IMR-90 (cell line): ENCODE measurements at regions not wholly inside any gene's neighbourhood (a gene's known extent, or its start where the extent isn't known, plus 50 kb on each side); places are given as distances from the start of the nearest gene placed in this dataset.

Experiments used
- ATAC-seq: fragments of 200-7000 bp; cut with Tn5 transposase; 2 replicates; pipeline ENCODE4 v1.9.1; 2020; ENCODE audit warnings: low read depth, mild to moderate bottlenecking, moderate library complexity
- BruUV-seq: library from RNA; stranded (reverse); fragments of 400-500 nt; replicated peaks from 2 replicates; lab custom pipeline; 2021; lab: Mats Ljungman, UMichigan
- CTCF ChIA-PET: fragments of 300-600 bp; formaldehyde crosslinking; extraction: SDS; loops from one replicate; lab custom pipeline; 2021; ENCODE audit warnings: antibody characterized with exemption; lab: Yijun Ruan, JAX
- POLR2A ChIA-PET: fragments of 300-600 bp; sonication (Branson Sonifier 250); formaldehyde crosslinking; loops from one replicate; lab custom pipeline; 2022; ENCODE audit warnings: antibody characterized with exemption; ENCODE audit not compliant: unreplicated experiment; lab: Charles Lee
- DNase-seq: peaks from one replicate; pipeline ENCODE4 v3.0.0; 2013
- H2AFZ ChIP-seq: replicated peaks from 2 replicates; pipeline ENCODE3; 2013; ENCODE audit warnings: low read length, mild to moderate bottlenecking; ENCODE audit not compliant: poor library complexity
- H2AK5ac ChIP-seq: 2 replicates; pipeline ENCODE4 v1.6.1; 2013; ENCODE audit warnings: low read depth, low read length, inconsistent platforms
- H2AK9ac ChIP-seq: replicated peaks from 2 replicates; pipeline ENCODE3; 2013; ENCODE audit warnings: mild to moderate bottlenecking, low read depth, low read length, moderate library complexity; ENCODE audit not compliant: poor library complexity
- H2BK120ac ChIP-seq: 2 replicates; pipeline ENCODE4 v1.6.1; 2013; ENCODE audit warnings: low read depth, low read length, inconsistent platforms
- H2BK15ac ChIP-seq: 3 replicates; pipeline ENCODE4 v1.6.1; 2013; ENCODE audit warnings: low read depth, low read length, inconsistent platforms
- H2BK20ac ChIP-seq: 2 replicates; pipeline ENCODE4 v1.6.1; 2013; ENCODE audit warnings: low read depth, mild to moderate bottlenecking, inconsistent platforms, low read length, moderate library complexity
- H2BK5ac ChIP-seq: 2 replicates; pipeline ENCODE4 v1.6.1; 2013; ENCODE audit warnings: mild to moderate bottlenecking, low read depth, low read length, inconsistent platforms; ENCODE audit not compliant: poor library complexity, severe bottlenecking
- H3K14ac ChIP-seq: replicated peaks from 2 replicates; pipeline ENCODE4 v1.6.1; 2013; ENCODE audit warnings: low read depth, low read length, inconsistent platforms
- H3K18ac ChIP-seq: 2 replicates; pipeline ENCODE4 v1.6.1; 2013; ENCODE audit warnings: low read depth, low read length, control low read depth
- H3K23ac ChIP-seq: 2 replicates; pipeline ENCODE4 v1.6.1; 2013; ENCODE audit warnings: low read depth, low read length, inconsistent platforms
- H3K27ac ChIP-seq: 2 replicates; pipeline ENCODE4 v1.5.1; 2013; ENCODE audit warnings: mild to moderate bottlenecking, control low read depth, low read length; ENCODE audit not compliant: insufficient read depth
- H3K27me3 ChIP-seq: 2 replicates; pipeline ENCODE4 v1.6.1; 2013; ENCODE audit warnings: low read length; ENCODE audit not compliant: control insufficient read depth, insufficient read depth
- H3K36me3 ChIP-seq: 2 replicates; pipeline ENCODE4 v1.6.1; 2013; ENCODE audit warnings: low read length, mixed read lengths; ENCODE audit not compliant: control insufficient read depth, insufficient read depth
- H3K4ac ChIP-seq: 2 replicates; pipeline ENCODE4 v1.6.1; 2013; ENCODE audit warnings: low read depth, low read length, inconsistent platforms
- H3K4me1 ChIP-seq: 2 replicates; pipeline ENCODE4 v1.6.1; 2013; ENCODE audit warnings: low read length, mixed read lengths; ENCODE audit not compliant: control insufficient read depth, insufficient read depth
- H3K4me2 ChIP-seq: 2 replicates; pipeline ENCODE4 v1.6.1; 2013; ENCODE audit warnings: low read depth, mild to moderate bottlenecking, control low read depth, low read length, moderate library complexity
- H3K4me3 ChIP-seq: 2 replicates; pipeline ENCODE4 v1.5.1; 2013; ENCODE audit warnings: low read depth, mild to moderate bottlenecking, control low read depth, low read length, moderate library complexity; ENCODE audit not compliant: insufficient read depth
- H3K56ac ChIP-seq: 2 replicates; pipeline ENCODE4 v1.6.1; 2013; ENCODE audit warnings: low read length, inconsistent platforms; ENCODE audit not compliant: insufficient read depth; ENCODE audit errors: extremely low read depth
- H3K79me1 ChIP-seq, 2 experiments: 2 replicates each; pipeline ENCODE4 v1.6.1; 2013; ENCODE audit warnings: low read length in 2 of 2, inconsistent platforms in 1 of 2, low read depth in 1 of 2
- H3K9ac ChIP-seq: 2 replicates; pipeline ENCODE4 v1.6.1; 2013; ENCODE audit warnings: low read depth, low read length, control low read depth
- H3K9me1 ChIP-seq: 2 replicates; pipeline ENCODE4 v1.6.1; 2013; ENCODE audit warnings: low read length, inconsistent platforms; ENCODE audit not compliant: insufficient read depth
- H3K9me3 ChIP-seq: 2 replicates; pipeline ENCODE4 v1.6.1; 2013; ENCODE audit warnings: low read length; ENCODE audit not compliant: control insufficient read depth, insufficient read depth
- H4K20me1 ChIP-seq: 2 replicates; pipeline ENCODE4 v1.6.1; 2013; ENCODE audit warnings: low read length, inconsistent platforms; ENCODE audit not compliant: insufficient read depth
- H4K5ac ChIP-seq: 2 replicates; pipeline ENCODE4 v1.6.1; 2013; ENCODE audit warnings: mild to moderate bottlenecking, low read depth, low read length, control low read depth
- H4K8ac ChIP-seq, 2 experiments: 2 replicates each; pipeline ENCODE4 v1.6.1; 2013; ENCODE audit warnings: low read depth in 2 of 2, low read length in 2 of 2, control low read depth in 1 of 2, inconsistent platforms in 1 of 2
- H4K91ac ChIP-seq: 2 replicates; pipeline ENCODE4 v1.6.1; 2013; ENCODE audit warnings: low read depth, low read length, inconsistent platforms; ENCODE audit not compliant: insufficient read depth
- CEBPB ChIP-seq: IDR thresholded peaks from 2 replicates; pipeline ENCODE4 v1.6.1; 2012; ENCODE audit warnings: low read depth, low read length, improper control_type of control experiment
- CHD1 ChIP-seq: IDR thresholded peaks from 2 replicates; pipeline ENCODE4 v1.6.1; 2012; ENCODE audit warnings: low read depth, low read length, improper control_type of control experiment
- CTCF ChIP-seq: conservative IDR thresholded peaks from 2 replicates; pipeline ENCODE4 v1.5.1; 2012; ENCODE audit warnings: mild to moderate bottlenecking, low read depth, low read length, improper control_type of control experiment
- ELK1 ChIP-seq: fragments of 150-350 bp; IDR thresholded peaks from 2 replicates; pipeline ENCODE4 v1.6.1; 2016; ENCODE audit warnings: low read depth, mild to moderate bottlenecking, low read length, moderate library complexity, borderline replicate concordance
- FOS ChIP-seq: fragments of 150-350 bp; IDR thresholded peaks from 2 replicates; pipeline ENCODE4 v1.6.1; 2016; ENCODE audit warnings: low read depth, low read length
- MAZ ChIP-seq: IDR thresholded peaks from 2 replicates; pipeline ENCODE4 v1.6.1; 2012; ENCODE audit warnings: low read depth, mild to moderate bottlenecking, low read length, improper control_type of control experiment, moderate library complexity, borderline replicate concordance
- NFE2L2 ChIP-seq: fragments of 150-350 bp; IDR thresholded peaks from 2 replicates; pipeline ENCODE4 v1.6.1; 2016; ENCODE audit warnings: low read depth, mild to moderate bottlenecking, low read length
- POLR2A ChIP-seq: IDR thresholded peaks from 2 replicates; pipeline ENCODE4 v1.6.1; 2012; ENCODE audit warnings: mild to moderate bottlenecking, low read depth, low read length
- RAD21 ChIP-seq: IDR thresholded peaks from 2 replicates; pipeline ENCODE4 v1.6.1; 2012; ENCODE audit warnings: low read length, improper control_type of control experiment
- RFX5 ChIP-seq: IDR thresholded peaks from 2 replicates; pipeline ENCODE4 v1.8.0; 2012; ENCODE audit warnings: low read depth, mild to moderate bottlenecking, low read length, moderate library complexity
- USF2 ChIP-seq: fragments of 150-350 bp; IDR thresholded peaks from 2 replicates; pipeline ENCODE4 v1.6.1; 2017; ENCODE audit warnings: mild to moderate bottlenecking, antibody characterized with exemption, low read length, low read depth
- WGBS, 2 experiments: methylation state at CpG; one replicate each; pipeline versions ENCODE4 v1.1.5 to v1.1.7; 2013; ENCODE audit warnings: missing lambda C conversion rate in 2 of 2; ENCODE audit not compliant: insufficient read length in 1 of 2; ENCODE audit errors: extremely low coverage in 2 of 2; 5-methylcytosine and 5-hydroxymethylcytosine counted together
- dilution Hi-C: fragments of 300-500 bp; cut with HindIII; formaldehyde crosslinking; loops from one replicate; pipeline ENCODE4 v1.14.3; 2018; ENCODE audit warnings: low sequenced_read_pairs; ENCODE audit not compliant: unreplicated experiment
- in situ Hi-C: fragments of 300-500 bp; cut with MboI; formaldehyde crosslinking; loops from 3 replicates; pipeline ENCODE4 v1.14.3; 2019; ENCODE audit warnings: low sequenced_read_pairs, inconsistent platforms, mixed read lengths
- intact Hi-C: fragments of 100-400 bp; cut with micrococcal nuclease; formaldehyde crosslinking; loops from 2 replicates; pipeline ENCODE4 v1.10.0; 2022

- Histone ChIP-seq H3K27me3 (no peaks in the 10 kb centered on the region), H4K8ac (no peak overlapping the region), H3K27ac (no peak overlapping the region), H2BK20ac (no peak overlapping the region), H3K79me1 (no peaks in the 10 kb centered on the region), H3K9me1 (no peaks in the 10 kb centered on the region), H3K4me1 (no peaks in the 10 kb centered on the region), H2BK5ac (no peak overlapping the region), H4K91ac (no peak overlapping the region), H2AK5ac (no peak overlapping the region), H2BK120ac (no peak overlapping the region), H3K4ac (no peak overlapping the region), H3K9ac (no peak overlapping the region), H3K36me3 (no peaks in the 10 kb centered on the region), H3K14ac (no peak overlapping the region), H4K5ac (no peak overlapping the region), H2BK15ac (no peak overlapping the region), H3K4me3 (no peak overlapping the region), H3K56ac (no peak overlapping the region), H3K4me2 (no peak overlapping the region), H3K23ac (no peak overlapping the region), H2AK9ac (no peak overlapping the region), H4K20me1 (no peaks in the 10 kb centered on the region), H3K18ac (no peak overlapping the region), H2AFZ (no peak overlapping the region), H3K9me3 (no peaks in the 10 kb centered on the region)
- TF ChIP-seq FOS, result no peak
- no peak for TF ChIP-seq CEBPB
- no peak for TF ChIP-seq USF2
- TF ChIP-seq CHD1, result no peak
- no peak for TF ChIP-seq POLR2A
- TF ChIP-seq ELK1, result no peak
- no peak for TF ChIP-seq NFE2L2
- no peak for TF ChIP-seq CTCF
- TF ChIP-seq MAZ, result no peak
- TF ChIP-seq RAD21, result no peak
- no peak for TF ChIP-seq RFX5
- CTCF ChIA-PET, result no interaction called here
- WGBS, 2 experiments, result 78% methylated on average over 2 of the region's 6 CpGs; no CpG with 5 or more reads in 1 of the 2 experiments
- dilution Hi-C loops (no loop called here), in situ Hi-C loops (no loop called here), intact Hi-C loops (no loop called here)
- POLR2A ChIA-PET, result no interaction called here
- ATAC-seq, result no peak
- no TSS peak for BruUV-seq
- DNase-seq, result no peak
These were observed 306.3 kb downstream of the ZPLD1 start for GRCh38 chr3:102741105-102741504.
